Liver (tissue), 8 donors: ENCODE measurements at regions not wholly inside any gene's neighbourhood (a gene's known extent, or its start where the extent isn't known, plus 50 kb on each side); places are given as distances from the start of the nearest gene placed in this dataset.

ENCODE experiments used
- DNase-seq: peaks from one replicate; pipeline ENCODE4 v3.0.0-alpha.2; 2017; ENCODE audit warnings: low spot score
- H3K27ac ChIP-seq, 2 donors: one replicate each; pipeline ENCODE4 v1.7.0; 2013; ENCODE audit warnings: inconsistent platforms in 2 of 2, low read length in 2 of 2, control low read depth in 1 of 2, low read depth in 1 of 2, mild to moderate bottlenecking in 1 of 2
- H3K27me3 ChIP-seq, 4 donors: one replicate each; pipeline versions ENCODE4 v1.6.1 to v1.7.0; 2013; ENCODE audit warnings: low read length in 3 of 4, inconsistent platforms in 1 of 4, mild to moderate bottlenecking in 1 of 4, moderate library complexity in 1 of 4; ENCODE audit not compliant: control insufficient read depth in 4 of 4, insufficient read depth in 4 of 4
- H3K36me3 ChIP-seq, 4 donors: one replicate each; pipeline versions ENCODE4 v1.6.1 to v1.7.0; 2013; ENCODE audit warnings: low read length in 3 of 4, mild to moderate bottlenecking in 3 of 4, low read depth in 1 of 4, moderate library complexity in 1 of 4; ENCODE audit not compliant: control insufficient read depth in 4 of 4, insufficient read depth in 3 of 4
- H3K4me1 ChIP-seq, 4 donors: one replicate each; pipeline versions ENCODE4 v1.6.1 to v1.7.0; 2013; ENCODE audit warnings: low read length in 3 of 4, mild to moderate bottlenecking in 3 of 4, moderate library complexity in 1 of 4; ENCODE audit not compliant: control insufficient read depth in 4 of 4, insufficient read depth in 4 of 4
- H3K4me3 ChIP-seq, 3 donors: one replicate each; pipeline versions ENCODE4 v1.6.1 to v1.7.0; 2013; ENCODE audit warnings: low read length in 3 of 3, control low read depth in 1 of 3, low read depth in 1 of 3, mild to moderate bottlenecking in 1 of 3
- H3K9ac ChIP-seq, 2 donors: one replicate each; pipeline ENCODE4 v1.7.0; 2013; ENCODE audit warnings: low read length in 2 of 2, mild to moderate bottlenecking in 2 of 2, moderate library complexity in 2 of 2, control low read depth in 1 of 2, low read depth in 1 of 2
- H3K9me3 ChIP-seq, 4 donors: one replicate each; pipeline versions ENCODE4 v1.6.1 to v1.7.0; 2013; ENCODE audit warnings: low read length in 3 of 4; ENCODE audit not compliant: control insufficient read depth in 4 of 4
- EGR1 ChIP-seq, 2 donors: IDR thresholded peaks; 2 replicates each; pipeline ENCODE4 v1.6.1; 2016 to 2018; ENCODE audit warnings: antibody characterized with exemption in 2 of 2, low read depth in 2 of 2
- FOXA1 ChIP-seq: IDR thresholded peaks from 2 replicates; pipeline ENCODE4 v1.6.1; 2016; ENCODE audit warnings: antibody characterized with exemption
- FOXA2 ChIP-seq: IDR thresholded peaks from 2 replicates; pipeline ENCODE4 v1.6.1; 2016; ENCODE audit warnings: antibody characterized with exemption
- GABPA ChIP-seq, 2 donors: IDR thresholded peaks in 1 of 2; conservative IDR thresholded peaks in 1 of 2; 2 replicates each; pipeline ENCODE4 v1.6.1; 2016; ENCODE audit warnings: antibody characterized with exemption in 2 of 2, mild to moderate bottlenecking in 1 of 2, moderate library complexity in 1 of 2
- HNF4A ChIP-seq, 2 donors: conservative IDR thresholded peaks; 2 replicates each; pipeline ENCODE4 v1.6.1; 2016; ENCODE audit warnings: antibody characterized with exemption in 2 of 2, mild to moderate bottlenecking in 2 of 2
- HNF4G ChIP-seq: IDR thresholded peaks from 2 replicates; pipeline ENCODE4 v1.6.1; 2016; ENCODE audit warnings: antibody characterized with exemption
- JUND ChIP-seq, 2 donors: IDR thresholded peaks; 2 replicates each; pipeline ENCODE4 v1.6.1; 2016; ENCODE audit warnings: antibody characterized with exemption in 2 of 2
- NR2F2 ChIP-seq: IDR thresholded peaks from 2 replicates; pipeline ENCODE4 v1.6.1; 2016; ENCODE audit warnings: antibody characterized with exemption
- RAD21 ChIP-seq, 2 donors: IDR thresholded peaks; 2 replicates each; pipeline ENCODE4 v1.6.1; 2016; ENCODE audit warnings: antibody characterized with exemption in 2 of 2, mild to moderate bottlenecking in 2 of 2
- RXRA ChIP-seq, 2 donors: IDR thresholded peaks; 2 replicates each; pipeline ENCODE4 v1.6.1; 2017 to 2018; ENCODE audit warnings: antibody characterized with exemption in 2 of 2, mild to moderate bottlenecking in 1 of 2
- SP1 ChIP-seq: IDR thresholded peaks from 2 replicates; pipeline ENCODE4 v1.6.1; 2018; ENCODE audit warnings: antibody characterized with exemption, mild to moderate bottlenecking
- TAF1 ChIP-seq: conservative IDR thresholded peaks from 2 replicates; pipeline ENCODE4 v1.6.1; 2016; ENCODE audit warnings: antibody characterized with exemption, mild to moderate bottlenecking
- YY1 ChIP-seq: IDR thresholded peaks from 2 replicates; pipeline ENCODE4 v1.6.1; 2016; ENCODE audit warnings: antibody characterized with exemption, mild to moderate bottlenecking
- WGBS: extraction: QIAGEN DNeasy Blood & Tissue Kit; methylation state at CpG from one replicate; pipeline ENCODE4 v1.1.7; 2013; 5-methylcytosine and 5-hydroxymethylcytosine counted together
- TF ChIP-seq, protein P1 (sequence below): fragments of 150-350 bp; IDR thresholded peaks from 2 replicates; pipeline ENCODE4 v1.5.1; 2017; ENCODE audit warnings: improper control_type of control experiment, low read depth, low read length; ENCODE audit not compliant: missing input control
- TF ChIP-seq, protein P2 (sequence below): IDR thresholded peaks from 2 replicates; pipeline ENCODE4 v1.6.1; 2016; ENCODE audit warnings: antibody characterized with exemption
- TF ChIP-seq, protein P3 (sequence below): IDR thresholded peaks from 2 replicates; pipeline ENCODE4 v1.6.1; 2016; ENCODE audit warnings: antibody characterized with exemption, mild to moderate bottlenecking
- TF ChIP-seq, protein P4 (sequence below): IDR thresholded peaks from 2 replicates; pipeline ENCODE4 v1.6.1; 2016; ENCODE audit warnings: antibody characterized with exemption
- TF ChIP-seq, protein P5 (sequence below): IDR thresholded peaks from 2 replicates; pipeline ENCODE4 v1.6.1; 2016; ENCODE audit warnings: antibody characterized with exemption
- donor health status: healthy.
- donor health status: healthy.
- donor health status: healthy.
- donor health status: healthy.
- donor health status: healthy.

DNA sequence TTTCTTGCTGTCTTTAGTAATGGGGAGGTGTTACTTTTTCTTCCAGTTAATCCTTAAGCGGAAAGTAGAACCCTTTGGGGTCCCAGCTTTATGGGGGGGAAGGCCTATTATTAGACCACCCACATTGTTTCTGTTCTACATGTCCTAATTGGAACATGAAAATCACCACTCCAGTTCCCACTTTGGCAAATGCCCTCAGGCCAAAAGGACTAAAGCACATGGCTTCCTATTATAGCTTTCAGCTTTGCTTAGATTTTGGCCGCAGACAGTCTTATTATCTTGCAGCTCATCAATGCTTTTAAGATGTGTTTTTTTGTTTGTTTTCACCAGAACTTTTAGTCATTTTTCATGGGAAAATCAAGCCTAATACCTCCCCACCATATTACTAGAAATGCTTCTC is 296.8 kb upstream of the ANKH start (continued):
- TF ChIP-seq NR2F2 (no peak), RAD21 (IDR thresholded peaks at IDR 0.05) (no peak), JUND (IDR thresholded peaks at IDR 0.05) (no peak), RXRA (IDR thresholded peaks at IDR 0.05) (no peak), HNF4A (conservative IDR thresholded peaks at IDR 0.05) (no peak)

DNA sequence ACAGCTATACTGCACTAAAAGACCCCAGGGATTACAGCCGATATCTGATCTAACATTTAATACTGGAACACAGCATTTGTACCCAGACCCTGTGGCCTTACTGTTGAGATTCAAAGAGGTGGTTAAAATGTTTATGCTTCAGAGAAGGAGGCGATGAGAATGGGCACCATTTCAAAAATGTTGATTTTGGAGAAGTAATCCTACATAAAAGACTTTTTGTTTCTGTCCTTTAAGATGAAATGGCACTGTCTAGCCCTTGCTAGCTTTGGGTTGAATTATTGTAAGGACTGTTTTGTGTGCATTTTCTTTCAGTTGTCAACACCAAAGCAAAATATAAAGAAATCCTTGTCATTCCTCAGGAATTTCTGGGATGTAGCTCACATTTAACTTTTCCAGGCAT is 288.5 kb upstream of the ANKH start:
- H3K4me3 ChIP-seq = no peak overlapping the region
- DNase-seq = no peak
- H3K4me1 ChIP-seq = no peaks in the 10 kb centered on the region
- TF ChIP-seq RXRA (IDR thresholded peaks at IDR 0.05) = no peak
- TF ChIP-seq, protein P1, sequence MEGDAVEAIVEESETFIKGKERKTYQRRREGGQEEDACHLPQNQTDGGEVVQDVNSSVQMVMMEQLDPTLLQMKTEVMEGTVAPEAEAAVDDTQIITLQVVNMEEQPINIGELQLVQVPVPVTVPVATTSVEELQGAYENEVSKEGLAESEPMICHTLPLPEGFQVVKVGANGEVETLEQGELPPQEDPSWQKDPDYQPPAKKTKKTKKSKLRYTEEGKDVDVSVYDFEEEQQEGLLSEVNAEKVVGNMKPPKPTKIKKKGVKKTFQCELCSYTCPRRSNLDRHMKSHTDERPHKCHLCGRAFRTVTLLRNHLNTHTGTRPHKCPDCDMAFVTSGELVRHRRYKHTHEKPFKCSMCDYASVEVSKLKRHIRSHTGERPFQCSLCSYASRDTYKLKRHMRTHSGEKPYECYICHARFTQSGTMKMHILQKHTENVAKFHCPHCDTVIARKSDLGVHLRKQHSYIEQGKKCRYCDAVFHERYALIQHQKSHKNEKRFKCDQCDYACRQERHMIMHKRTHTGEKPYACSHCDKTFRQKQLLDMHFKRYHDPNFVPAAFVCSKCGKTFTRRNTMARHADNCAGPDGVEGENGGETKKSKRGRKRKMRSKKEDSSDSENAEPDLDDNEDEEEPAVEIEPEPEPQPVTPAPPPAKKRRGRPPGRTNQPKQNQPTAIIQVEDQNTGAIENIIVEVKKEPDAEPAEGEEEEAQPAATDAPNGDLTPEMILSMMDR = no peak
- H3K27me3 ChIP-seq = no peaks in the 10 kb centered on the region
- no peak overlapping the region for H3K27ac ChIP-seq
- no peak overlapping the region for H3K9ac ChIP-seq
- H3K9me3 ChIP-seq = peaks cover 0 to 4% (median 2%) of the 10 kb centered on the region in 4 donors
- H3K36me3 ChIP-seq = no peaks in the 10 kb centered on the region
- WGBS = 76% methylated on average over 2 of the region's 2 CpGs

DNA sequence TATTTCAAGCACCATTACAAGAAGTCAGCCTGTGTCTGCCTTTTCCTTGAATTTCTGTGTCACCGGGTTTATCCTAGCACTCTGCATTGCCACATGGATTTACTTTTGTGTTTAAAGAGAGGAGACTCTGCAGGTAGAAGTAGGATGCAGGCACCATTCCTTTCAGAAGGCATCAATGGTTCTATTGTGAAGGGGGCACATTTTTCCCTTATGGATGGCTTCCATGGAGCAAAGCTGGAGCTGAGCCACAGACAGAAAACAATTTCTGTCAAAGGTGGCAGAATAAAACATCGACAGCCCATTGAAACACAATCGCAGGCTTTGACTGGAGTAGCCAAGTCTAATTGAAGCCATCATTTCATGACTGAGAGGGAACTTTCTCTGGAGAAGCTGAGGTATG is 288.0 kb upstream of the ANKH start:
- Histone ChIP-seq H3K9ac (no peak overlapping the region), H3K9me3 (peaks cover 0 to 4% (median 2%) of the 10 kb centered on the region in 4 donors), H3K36me3 (no peaks in the 10 kb centered on the region), H3K4me3 (no peak overlapping the region), H3K4me1 (no peaks in the 10 kb centered on the region), H3K27me3 (no peaks in the 10 kb centered on the region), H3K27ac (no peak overlapping the region)
- TF ChIP-seq HNF4G = no peak
- TF ChIP-seq, protein P2, sequence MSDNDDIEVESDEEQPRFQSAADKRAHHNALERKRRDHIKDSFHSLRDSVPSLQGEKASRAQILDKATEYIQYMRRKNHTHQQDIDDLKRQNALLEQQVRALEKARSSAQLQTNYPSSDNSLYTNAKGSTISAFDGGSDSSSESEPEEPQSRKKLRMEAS = no peak
- TF ChIP-seq JUND (IDR thresholded peaks at IDR 0.05) = no peak
- TF ChIP-seq YY1 = no peak
- TF ChIP-seq GABPA (IDR thresholded peaks at IDR 0.05 in 1 of 2, conservative IDR thresholded peaks at IDR 0.05 in 1 of 2) = no peak
- TF ChIP-seq NR2F2 = no peak
- TF ChIP-seq, protein P3, sequence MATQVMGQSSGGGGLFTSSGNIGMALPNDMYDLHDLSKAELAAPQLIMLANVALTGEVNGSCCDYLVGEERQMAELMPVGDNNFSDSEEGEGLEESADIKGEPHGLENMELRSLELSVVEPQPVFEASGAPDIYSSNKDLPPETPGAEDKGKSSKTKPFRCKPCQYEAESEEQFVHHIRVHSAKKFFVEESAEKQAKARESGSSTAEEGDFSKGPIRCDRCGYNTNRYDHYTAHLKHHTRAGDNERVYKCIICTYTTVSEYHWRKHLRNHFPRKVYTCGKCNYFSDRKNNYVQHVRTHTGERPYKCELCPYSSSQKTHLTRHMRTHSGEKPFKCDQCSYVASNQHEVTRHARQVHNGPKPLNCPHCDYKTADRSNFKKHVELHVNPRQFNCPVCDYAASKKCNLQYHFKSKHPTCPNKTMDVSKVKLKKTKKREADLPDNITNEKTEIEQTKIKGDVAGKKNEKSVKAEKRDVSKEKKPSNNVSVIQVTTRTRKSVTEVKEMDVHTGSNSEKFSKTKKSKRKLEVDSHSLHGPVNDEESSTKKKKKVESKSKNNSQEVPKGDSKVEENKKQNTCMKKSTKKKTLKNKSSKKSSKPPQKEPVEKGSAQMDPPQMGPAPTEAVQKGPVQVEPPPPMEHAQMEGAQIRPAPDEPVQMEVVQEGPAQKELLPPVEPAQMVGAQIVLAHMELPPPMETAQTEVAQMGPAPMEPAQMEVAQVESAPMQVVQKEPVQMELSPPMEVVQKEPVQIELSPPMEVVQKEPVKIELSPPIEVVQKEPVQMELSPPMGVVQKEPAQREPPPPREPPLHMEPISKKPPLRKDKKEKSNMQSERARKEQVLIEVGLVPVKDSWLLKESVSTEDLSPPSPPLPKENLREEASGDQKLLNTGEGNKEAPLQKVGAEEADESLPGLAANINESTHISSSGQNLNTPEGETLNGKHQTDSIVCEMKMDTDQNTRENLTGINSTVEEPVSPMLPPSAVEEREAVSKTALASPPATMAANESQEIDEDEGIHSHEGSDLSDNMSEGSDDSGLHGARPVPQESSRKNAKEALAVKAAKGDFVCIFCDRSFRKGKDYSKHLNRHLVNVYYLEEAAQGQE = no peak
- TF ChIP-seq RAD21 (IDR thresholded peaks at IDR 0.05) = no peak
- no peak for TF ChIP-seq FOXA2
- TF ChIP-seq FOXA1 = no peak
- no peak for TF ChIP-seq TAF1
- TF ChIP-seq, protein P4, sequence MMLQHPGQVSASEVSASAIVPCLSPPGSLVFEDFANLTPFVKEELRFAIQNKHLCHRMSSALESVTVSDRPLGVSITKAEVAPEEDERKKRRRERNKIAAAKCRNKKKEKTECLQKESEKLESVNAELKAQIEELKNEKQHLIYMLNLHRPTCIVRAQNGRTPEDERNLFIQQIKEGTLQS = no peak
- TF ChIP-seq, protein P1 = no peak
- TF ChIP-seq, protein P5, sequence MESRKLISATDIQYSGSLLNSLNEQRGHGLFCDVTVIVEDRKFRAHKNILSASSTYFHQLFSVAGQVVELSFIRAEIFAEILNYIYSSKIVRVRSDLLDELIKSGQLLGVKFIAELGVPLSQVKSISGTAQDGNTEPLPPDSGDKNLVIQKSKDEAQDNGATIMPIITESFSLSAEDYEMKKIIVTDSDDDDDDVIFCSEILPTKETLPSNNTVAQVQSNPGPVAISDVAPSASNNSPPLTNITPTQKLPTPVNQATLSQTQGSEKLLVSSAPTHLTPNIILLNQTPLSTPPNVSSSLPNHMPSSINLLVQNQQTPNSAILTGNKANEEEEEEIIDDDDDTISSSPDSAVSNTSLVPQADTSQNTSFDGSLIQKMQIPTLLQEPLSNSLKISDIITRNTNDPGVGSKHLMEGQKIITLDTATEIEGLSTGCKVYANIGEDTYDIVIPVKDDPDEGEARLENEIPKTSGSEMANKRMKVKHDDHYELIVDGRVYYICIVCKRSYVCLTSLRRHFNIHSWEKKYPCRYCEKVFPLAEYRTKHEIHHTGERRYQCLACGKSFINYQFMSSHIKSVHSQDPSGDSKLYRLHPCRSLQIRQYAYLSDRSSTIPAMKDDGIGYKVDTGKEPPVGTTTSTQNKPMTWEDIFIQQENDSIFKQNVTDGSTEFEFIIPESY = no peak
- TF ChIP-seq SP1 = no peak
- TF ChIP-seq HNF4A (conservative IDR thresholded peaks at IDR 0.05) = no peak
- no peak for TF ChIP-seq EGR1 (IDR thresholded peaks at IDR 0.05; ENCODE audit: low read depth in 2 of 2)
- TF ChIP-seq RXRA (IDR thresholded peaks at IDR 0.05) = no peak
- no peak for DNase-seq
- 84% methylated on average over 3 of the region's 3 CpGs for WGBS
